ENCODE measurements at regions not wholly inside any gene's neighbourhood (a gene's known extent, or its start where the extent isn't known, plus 50 kb on each side); places are given as distances from the start of the nearest gene placed in this dataset.

- H3K4me1 ChIP-seq: no peaks in the 10 kb centered on the region
- intact Hi-C loops (cut with DNase I; ENCODE audit: low total_unique reads): no loop called here
- DNase-seq: no peak
- WGBS, 2 donors: 74 to 78% methylated on average over 2 to 3 of the region's 3 CpGs
- H3K4me3 ChIP-seq: no peak overlapping the region
- TF ChIP-seq CTCF (IDR thresholded peaks at IDR 0.05) (no peak), POLR2A (IDR thresholded peaks at IDR 0.05) (no peak)
- H3K27me3 ChIP-seq: no peaks in the 10 kb centered on the region
- no peaks in the 10 kb centered on the region for H3K9me3 ChIP-seq
- no peak overlapping the region for H3K27ac ChIP-seq
- H3K36me3 ChIP-seq (ENCODE audit: low read depth, missing control alignments): no peaks in the 10 kb centered on the region
Observed at GRCh38 chr12:33795536-33795935, 226.8 kb upstream of the ALG10 start.

- no peak overlapping the region for H3K27ac ChIP-seq
- no peak for TF ChIP-seq POLR2A (IDR thresholded peaks at IDR 0.05)
- no peak for TF ChIP-seq CTCF (IDR thresholded peaks at IDR 0.05)
- no peaks in the 10 kb centered on the region for H3K27me3 ChIP-seq
- H3K36me3 ChIP-seq (ENCODE audit: low read depth, missing control alignments): no peaks in the 10 kb centered on the region
- no peak overlapping the region for H3K4me3 ChIP-seq
- WGBS, 2 donors: 88% methylated on average over 2 of the region's 2 CpGs
- no peak for DNase-seq
- intact Hi-C loops (cut with DNase I; ENCODE audit: low total_unique reads): no loop called here
- no peaks in the 10 kb centered on the region for H3K4me1 ChIP-seq
- no peaks in the 10 kb centered on the region for H3K9me3 ChIP-seq
Observed at GRCh38 chr12:33813536-33813935, 208.8 kb upstream of the ALG10 start.

- Histone ChIP-seq H3K27me3 (no peaks in the 10 kb centered on the region), H3K27ac (no peak overlapping the region)
- 80 to 100% methylated on average over 1 of the region's 1 CpG for WGBS, 2 donors
Observed at GRCh38 chr12:33817713-33818112, 204.6 kb upstream of the ALG10 start.

GRCh38 chr12:33818313-33818712 is 204.0 kb upstream of the ALG10 start:
- Histone ChIP-seq H3K9me3 (no peaks in the 10 kb centered on the region), H3K27ac (no peak overlapping the region), H3K4me1 (no peaks in the 10 kb centered on the region), H3K36me3 (ENCODE audit: low read depth, missing control alignments) (no peaks in the 10 kb centered on the region), H3K27me3 (no peaks in the 10 kb centered on the region), H3K4me3 (no peak overlapping the region)
- DNase-seq: no peak
- WGBS, 2 donors: 94 to 97% methylated on average over 5 of the region's 5 CpGs
- no peak for TF ChIP-seq POLR2A (IDR thresholded peaks at IDR 0.05)
- no peak for TF ChIP-seq CTCF (IDR thresholded peaks at IDR 0.05)
- intact Hi-C loops (cut with DNase I; ENCODE audit: low total_unique reads): no loop called here

More at GRCh38 chr12:33817713-33818112, 204.6 kb upstream of the ALG10 start:
- Histone ChIP-seq H3K9me3 (no peaks in the 10 kb centered on the region), H3K4me1 (no peaks in the 10 kb centered on the region), H3K4me3 (no peak overlapping the region), H3K36me3 (ENCODE audit: low read depth, missing control alignments) (no peaks in the 10 kb centered on the region)
- no peak for DNase-seq
- TF ChIP-seq CTCF (IDR thresholded peaks at IDR 0.05) (no peak), POLR2A (IDR thresholded peaks at IDR 0.05) (no peak)
- intact Hi-C loops (cut with DNase I; ENCODE audit: low total_unique reads): no loop called here

GRCh38 chr12:33825442-33825841 is 196.9 kb upstream of the ALG10 start:
- WGBS, 2 donors: 72 to 83% methylated on average over 2 of the region's 2 CpGs
- no peaks in the 10 kb centered on the region for H3K36me3 ChIP-seq (ENCODE audit: low read depth, missing control alignments)
- intact Hi-C loops (cut with DNase I; ENCODE audit: low total_unique reads): no loop called here
- no peak for TF ChIP-seq CTCF (IDR thresholded peaks at IDR 0.05)
- TF ChIP-seq POLR2A (IDR thresholded peaks at IDR 0.05): no peak
- no peak overlapping the region for H3K4me3 ChIP-seq
- no peak overlapping the region for H3K27ac ChIP-seq
- no peaks in the 10 kb centered on the region for H3K9me3 ChIP-seq
- no peaks in the 10 kb centered on the region for H3K27me3 ChIP-seq
- H3K4me1 ChIP-seq: no peaks in the 10 kb centered on the region
- DNase-seq: no peak
